ENCODE measurements at regions not wholly inside any gene's neighbourhood (a gene's known extent, or its start where the extent isn't known, plus 50 kb on each side); places are given as distances from the start of the nearest gene placed in this dataset.
A peak's percentile ranks its signal among the peaks of the same experiment; 100 is the strongest.

DNA sequence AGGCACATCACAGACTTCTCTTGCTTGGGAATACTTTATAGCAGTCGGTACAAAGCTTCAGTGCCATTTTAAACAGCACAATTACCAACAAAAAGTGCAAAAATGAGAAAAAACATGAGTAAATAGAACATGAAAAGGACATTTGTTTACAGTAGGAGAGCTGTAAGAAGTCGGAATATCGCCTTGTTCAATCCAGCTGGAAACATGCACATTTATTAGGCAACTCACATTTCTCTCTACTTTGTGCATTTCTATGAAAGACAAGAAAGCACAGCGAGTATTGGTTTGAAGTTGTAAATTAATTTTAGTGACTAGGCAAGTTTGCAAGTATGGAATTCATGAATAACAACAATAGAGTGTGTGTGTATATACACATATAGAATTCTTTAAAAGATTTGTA lies 484.7 kb downstream of the DACH1 start:
- no peak overlapping the region for H3K4me3 ChIP-seq (ENCODE audit: low read depth, low read length)
- no peak for DNase-seq (ENCODE audit: low read depth)
- TF ChIP-seq, protein P1, sequence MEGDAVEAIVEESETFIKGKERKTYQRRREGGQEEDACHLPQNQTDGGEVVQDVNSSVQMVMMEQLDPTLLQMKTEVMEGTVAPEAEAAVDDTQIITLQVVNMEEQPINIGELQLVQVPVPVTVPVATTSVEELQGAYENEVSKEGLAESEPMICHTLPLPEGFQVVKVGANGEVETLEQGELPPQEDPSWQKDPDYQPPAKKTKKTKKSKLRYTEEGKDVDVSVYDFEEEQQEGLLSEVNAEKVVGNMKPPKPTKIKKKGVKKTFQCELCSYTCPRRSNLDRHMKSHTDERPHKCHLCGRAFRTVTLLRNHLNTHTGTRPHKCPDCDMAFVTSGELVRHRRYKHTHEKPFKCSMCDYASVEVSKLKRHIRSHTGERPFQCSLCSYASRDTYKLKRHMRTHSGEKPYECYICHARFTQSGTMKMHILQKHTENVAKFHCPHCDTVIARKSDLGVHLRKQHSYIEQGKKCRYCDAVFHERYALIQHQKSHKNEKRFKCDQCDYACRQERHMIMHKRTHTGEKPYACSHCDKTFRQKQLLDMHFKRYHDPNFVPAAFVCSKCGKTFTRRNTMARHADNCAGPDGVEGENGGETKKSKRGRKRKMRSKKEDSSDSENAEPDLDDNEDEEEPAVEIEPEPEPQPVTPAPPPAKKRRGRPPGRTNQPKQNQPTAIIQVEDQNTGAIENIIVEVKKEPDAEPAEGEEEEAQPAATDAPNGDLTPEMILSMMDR (IDR thresholded peaks at IDR 0.05; ENCODE audit: low read depth, low read length, missing control alignments) = no peak
- in situ Hi-C loops (cut with HindIII; ENCODE audit: low sequenced_read_pairs) = no loop called here

DNA sequence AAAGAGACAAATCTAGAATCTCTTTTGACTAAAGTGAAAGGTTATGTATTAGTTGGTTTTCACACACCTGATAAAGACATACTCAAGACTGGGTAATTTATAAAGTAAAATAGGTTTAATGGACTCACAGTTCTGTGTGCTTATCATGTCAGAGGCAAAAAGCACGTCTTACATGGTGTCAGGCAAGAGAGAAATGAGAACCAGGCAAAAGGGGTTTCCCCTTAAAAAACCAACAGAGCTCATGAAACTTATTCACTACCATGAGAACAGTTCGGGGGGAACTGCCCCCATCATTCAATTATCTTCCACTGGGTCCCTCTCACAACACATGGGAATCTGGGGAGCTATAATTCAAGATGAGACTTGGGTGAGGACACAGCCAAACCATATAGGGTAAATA lies 486.8 kb downstream of the DACH1 start:
- in situ Hi-C loops (cut with HindIII; ENCODE audit: low sequenced_read_pairs) = no loop called here
- DNase-seq (ENCODE audit: low read depth) = no peak
- H3K4me3 ChIP-seq (ENCODE audit: low read depth, low read length) = no peak overlapping the region
- TF ChIP-seq, protein P1 (IDR thresholded peaks at IDR 0.05; ENCODE audit: low read depth, low read length, missing control alignments) = no peak

DNA sequence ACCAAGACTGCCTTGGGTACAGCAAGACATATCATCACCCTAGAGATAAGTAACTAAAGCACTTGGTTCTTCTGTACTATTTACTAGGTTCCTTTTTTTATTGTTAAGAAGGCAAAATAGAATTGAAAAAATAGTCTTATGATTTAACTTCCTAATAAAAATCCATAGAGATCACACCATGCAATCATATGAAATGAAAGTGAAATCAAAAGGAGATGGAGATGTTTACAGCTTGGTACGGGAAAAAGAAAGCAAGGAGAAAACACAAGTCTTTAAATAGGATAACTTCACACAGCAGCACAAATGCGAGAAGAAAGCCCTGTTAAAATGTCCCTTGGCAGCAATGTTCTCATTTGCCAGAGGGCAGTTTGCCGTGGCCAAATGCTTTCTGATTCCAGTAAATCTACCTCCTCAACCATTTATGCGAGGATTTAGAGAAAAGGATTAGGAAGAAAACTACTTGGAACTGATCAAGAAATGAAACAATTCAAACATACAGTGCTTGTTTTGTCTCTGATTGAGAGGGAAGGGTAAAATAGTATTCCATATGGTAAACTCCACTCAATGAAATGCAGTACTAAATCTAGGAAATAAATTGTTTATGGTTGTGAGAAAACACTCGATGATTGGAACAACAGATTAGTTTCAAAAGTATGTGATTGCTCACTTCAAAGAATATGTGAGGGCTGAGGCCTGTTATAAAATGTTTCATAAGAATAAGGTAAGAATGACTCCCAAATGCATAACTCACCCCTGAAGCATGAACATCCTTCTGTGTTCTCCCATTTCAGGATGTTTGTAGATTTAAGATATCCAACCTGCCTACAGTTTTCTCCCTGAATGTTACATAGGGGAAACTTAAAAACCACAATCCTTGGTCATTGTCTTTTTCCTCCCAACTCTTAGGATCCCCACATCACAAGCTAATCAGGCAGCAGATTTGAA lies 487.8 kb downstream of the DACH1 start:
- peak overlapping the region; percentile 15 for H3K4me3 ChIP-seq (ENCODE audit: low read depth, low read length)
- in situ Hi-C loops (cut with HindIII; ENCODE audit: low sequenced_read_pairs) = no loop called here
- DNase-seq (ENCODE audit: low read depth) = peak; percentile 22
- TF ChIP-seq, protein P1 (IDR thresholded peaks at IDR 0.05; ENCODE audit: low read depth, low read length, missing control alignments) = no peak

DNA sequence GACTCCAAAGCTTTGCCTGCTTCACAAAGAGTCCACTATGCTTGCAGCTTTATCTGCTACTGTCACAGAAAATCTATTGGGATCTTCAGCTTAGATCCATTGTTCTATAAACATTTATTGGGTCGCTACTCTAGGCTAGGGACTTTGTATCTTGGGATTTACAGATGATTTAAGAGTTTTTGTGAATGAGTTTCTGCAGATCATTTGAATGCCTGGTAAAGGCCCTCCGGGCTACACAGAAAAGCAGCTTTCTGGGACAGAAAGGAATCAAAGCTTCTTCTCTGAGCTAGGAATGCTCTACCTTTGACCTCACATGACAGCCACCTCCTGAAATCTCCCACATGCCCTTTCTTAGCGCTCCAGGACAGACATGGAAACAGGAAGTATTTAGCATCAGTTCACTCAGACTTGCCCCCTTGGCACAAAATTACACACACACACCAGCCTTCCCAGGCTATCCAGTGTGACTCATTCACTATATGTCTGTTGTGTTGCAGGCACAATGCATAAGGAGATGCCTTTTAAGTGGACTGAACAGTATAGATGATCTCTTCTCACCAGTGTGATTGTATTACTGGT lies 492.4 kb downstream of the DACH1 start:
- in situ Hi-C loops (cut with HindIII; ENCODE audit: low sequenced_read_pairs) = no loop called here
- TF ChIP-seq, protein P1 (IDR thresholded peaks at IDR 0.05; ENCODE audit: low read depth, low read length, missing control alignments) = no peak
- no peak overlapping the region for H3K4me3 ChIP-seq (ENCODE audit: low read depth, low read length)
- no peak for DNase-seq (ENCODE audit: low read depth)

DNA sequence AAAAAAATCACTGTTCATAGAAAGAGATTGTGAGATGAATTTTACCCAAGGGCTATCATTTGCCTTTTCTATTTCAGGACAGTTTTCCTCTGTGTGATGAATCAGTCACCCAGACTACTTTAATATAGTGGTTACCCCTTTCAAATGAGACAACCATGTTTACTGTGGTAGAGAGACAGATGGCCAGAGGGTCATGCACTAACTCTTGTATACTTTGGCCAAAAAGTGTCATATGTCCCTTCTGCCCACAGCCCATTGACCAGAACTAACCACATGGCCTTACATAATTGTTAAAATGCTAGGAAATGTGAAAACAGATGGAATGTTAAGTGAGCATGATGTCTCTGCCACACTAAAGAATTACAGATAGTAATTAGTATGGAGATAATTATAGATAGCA lies 498.7 kb downstream of the DACH1 start:
- in situ Hi-C loops (cut with HindIII; ENCODE audit: low sequenced_read_pairs) = no loop called here

DNA sequence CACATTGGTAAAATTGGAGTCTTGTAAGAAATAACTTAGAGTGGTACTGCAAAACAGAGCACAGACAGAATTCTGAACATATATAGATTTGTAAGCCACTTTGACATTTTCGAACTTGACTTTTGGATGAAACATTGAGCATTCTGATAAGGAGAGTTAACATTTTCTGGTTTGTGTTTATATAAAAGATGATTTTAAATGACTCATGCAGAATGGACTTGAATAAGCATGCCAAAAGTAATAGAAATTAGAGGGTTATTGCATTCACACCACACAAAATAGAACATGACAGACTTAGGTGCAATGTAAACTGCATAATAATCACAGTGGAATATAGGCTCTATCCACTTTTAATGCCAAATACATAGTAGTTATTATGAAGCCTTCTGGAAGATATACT lies 507.0 kb downstream of the DACH1 start:
- no peak for DNase-seq (ENCODE audit: low read depth)
- TF ChIP-seq, protein P1 (IDR thresholded peaks at IDR 0.05; ENCODE audit: low read depth, low read length, missing control alignments) = no peak
- in situ Hi-C loops (cut with HindIII; ENCODE audit: low sequenced_read_pairs) = no loop called here
- no peak overlapping the region for H3K4me3 ChIP-seq (ENCODE audit: low read depth, low read length)

More for the DNA sequence above, 498.7 kb downstream of the DACH1 start:
- TF ChIP-seq, protein P1 (IDR thresholded peaks at IDR 0.05; ENCODE audit: low read depth, low read length, missing control alignments) = no peak
- DNase-seq (ENCODE audit: low read depth) = no peak
- H3K4me3 ChIP-seq (ENCODE audit: low read depth, low read length) = no peak overlapping the region

Measured in astrocyte of the cerebellum (primary cell).